ENCODE measurements at regions not wholly inside any gene's neighbourhood (a gene's known extent, or its start where the extent isn't known, plus 50 kb on each side); places are given as distances from the start of the nearest gene placed in this dataset.
A peak's percentile ranks its signal among the peaks of the same experiment; 100 is the strongest.

GRCh38 chr3:170689893-170690660, 104.2 kb upstream of the SLC7A14 start (continued):
- TF ChIP-seq E2F8 (IDR thresholded peaks at IDR 0.05; ENCODE audit: low read depth, partially characterized antibody) (no peak), CXXC5 (CRISPR knock-in tag; IDR thresholded peaks at IDR 0.05) (peak; percentile 61; the same call in 1 of the 2 replicates), NR2C2 (CRISPR knock-in tag; IDR thresholded peaks at IDR 0.05) (no peak), NR2C2 (tag; IDR thresholded peaks at IDR 0.05) (no peak), NR2C1 (IDR thresholded peaks at IDR 0.05) (no peak), NR2C1 (tag; IDR thresholded peaks at IDR 0.05) (no peak), ZNF592 (IDR thresholded peaks at IDR 0.05) (peak; percentile 71), KLF16 (IDR thresholded peaks at IDR 0.05) (0 out of 2 replicates have a peak, but pooled peaks have one; percentile 24), PML (IDR thresholded peaks at IDR 0.05; ENCODE audit: low read length) (no peak), ILF3 (IDR thresholded peaks at IDR 0.05; ENCODE audit: borderline replicate concordance) (no peak), SRSF3 (IDR thresholded peaks at IDR 0.05; ENCODE audit: insufficient read depth, low read length) (no peak), FOS (IDR thresholded peaks at IDR 0.05; ENCODE audit: extremely low read depth, insufficient read length) (no peak), PTTG1 (tag; IDR thresholded peaks at IDR 0.05; ENCODE audit: low read depth) (no peak), ZBTB8A (IDR thresholded peaks at IDR 0.05; ENCODE audit: partially characterized antibody) (no peak), ZNF263 (CRISPR knock-in tag; IDR thresholded peaks at IDR 0.05; ENCODE audit: borderline replicate concordance) (no peak), CCNT2 (IDR thresholded peaks at IDR 0.05; ENCODE audit: borderline replicate concordance, extremely low read depth, insufficient read length, low read depth, low read length) (no peak), ZNF830 (CRISPR knock-in tag; IDR thresholded peaks at IDR 0.05) (no peak), SMAD4 (CRISPR knock-in tag; conservative IDR thresholded peaks at IDR 0.05) (peak; percentile 63), RCOR1 (IDR thresholded peaks at IDR 0.05; ENCODE audit: borderline replicate concordance in 1 of 2, low read depth in 2 of 2, low read length in 2 of 2) (peak in 1 of 2 experiments; percentile 55; a peak in 1 of 4 replicates)
- TF ChIP-seq, protein P1, sequence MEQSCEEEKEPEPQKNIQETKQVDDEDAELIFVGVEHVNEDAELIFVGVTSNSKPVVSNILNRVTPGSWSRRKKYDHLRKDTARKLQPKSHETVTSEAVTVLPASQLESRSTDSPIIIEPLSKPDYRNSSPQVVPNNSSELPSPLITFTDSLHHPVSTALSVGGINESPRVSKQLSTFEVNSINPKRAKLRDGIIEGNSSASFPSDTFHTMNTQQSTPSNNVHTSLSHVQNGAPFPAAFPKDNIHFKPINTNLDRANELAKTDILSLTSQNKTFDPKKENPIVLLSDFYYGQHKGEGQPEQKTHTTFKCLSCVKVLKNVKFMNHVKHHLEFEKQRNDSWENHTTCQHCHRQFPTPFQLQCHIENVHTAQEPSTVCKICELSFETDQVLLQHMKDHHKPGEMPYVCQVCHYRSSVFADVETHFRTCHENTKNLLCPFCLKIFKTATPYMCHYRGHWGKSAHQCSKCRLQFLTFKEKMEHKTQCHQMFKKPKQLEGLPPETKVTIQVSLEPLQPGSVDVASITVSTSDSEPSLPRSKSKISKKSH (CRISPR knock-in tag; IDR thresholded peaks at IDR 0.05): no peak

All from K562 (cell line).